GM19240 (cell line): ENCODE measurements at regions not wholly inside any gene's neighbourhood (a gene's known extent, or its start where the extent isn't known, plus 50 kb on each side); places are given as distances from the start of the nearest gene placed in this dataset.
"Not testable (repeated sequence)": the region's sequence is repeated elsewhere in the genome, so short reads cannot be mapped to it uniquely, and the experiment has no call there.

Experiments
- DNase-seq: peaks from one replicate; pipeline ENCODE4 v3.0.0; 2011; ENCODE audit warnings: low spot score; ENCODE audit not compliant: insufficient read length

DNA sequence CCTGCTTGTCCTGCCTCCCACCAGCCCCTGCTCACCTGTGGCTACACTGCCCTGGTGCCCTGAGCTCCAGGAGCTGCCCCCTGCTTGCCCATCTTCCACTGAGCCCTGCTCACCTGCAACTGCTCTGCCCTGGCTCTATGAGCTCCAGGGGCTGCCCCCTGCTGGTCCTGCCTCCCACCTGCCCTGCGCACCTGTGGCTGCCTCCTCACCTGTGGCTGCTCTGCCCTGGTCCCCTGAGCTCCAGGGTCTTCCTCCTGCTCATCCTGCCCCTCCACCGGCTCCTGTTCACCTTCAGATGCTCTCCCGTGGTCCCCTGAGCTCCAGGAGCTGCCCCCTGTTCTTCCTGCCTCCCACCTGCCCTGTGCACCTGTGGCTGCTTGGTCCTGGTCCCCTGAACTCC lies 247.6 kb downstream of the TMEM121 start:
- DNase-seq: no peak

GRCh38 chr14:105774585-105775348 lies 248.4 kb downstream of the TMEM121 start:
- not testable (repeated sequence) for DNase-seq

- not testable (repeated sequence) for DNase-seq
Observed at GRCh38 chr14:105775349-105775923, 249.1 kb downstream of the TMEM121 start.

- DNase-seq: not testable (repeated sequence)
Observed at GRCh38 chr14:105776112-105776511, 249.7 kb downstream of the TMEM121 start.

DNA sequence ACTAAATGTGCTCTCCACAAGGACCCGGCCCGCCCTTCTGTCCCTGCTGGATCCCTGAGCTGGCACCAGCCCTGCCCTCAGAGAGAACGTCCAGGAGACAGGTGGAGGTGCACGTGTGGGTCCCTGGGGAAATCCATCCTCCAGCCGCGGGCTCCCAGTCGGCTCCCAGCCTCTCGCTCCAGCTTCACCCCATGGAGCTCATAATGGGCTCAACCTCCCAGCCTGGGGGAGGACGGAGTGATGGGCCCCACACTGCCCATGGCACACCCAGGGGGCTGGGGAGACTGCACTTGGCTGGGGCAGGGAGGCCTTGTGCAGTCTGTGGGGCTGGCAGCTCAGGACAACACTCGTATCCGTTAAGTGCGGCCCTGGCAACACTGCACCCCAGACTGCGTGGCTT lies 250.5 kb downstream of the TMEM121 start:
- no peak for DNase-seq

- DNase-seq: no peak
Observed at GRCh38 chr14:105783707-105784106, 257.3 kb downstream of the TMEM121 start.

DNA sequence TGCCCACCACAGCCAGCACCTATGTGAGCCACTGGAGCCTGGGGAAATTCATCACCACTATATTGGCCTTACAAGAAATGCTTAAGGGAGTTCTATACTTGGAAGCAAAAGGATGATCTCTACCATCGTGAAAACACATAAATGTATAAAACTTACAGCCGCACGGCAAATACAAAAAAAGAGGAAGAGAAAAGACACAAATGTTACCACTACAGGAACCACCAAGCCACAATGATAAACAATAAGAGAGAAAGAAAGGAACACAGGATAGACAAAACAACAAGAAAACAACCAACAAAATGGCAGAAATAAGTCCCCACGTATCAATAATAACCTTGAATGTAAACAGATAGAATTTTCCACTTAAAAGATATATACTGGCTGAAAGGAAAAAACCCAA lies 267.5 kb downstream of the TMEM121 start:
- no peak for DNase-seq

GRCh38 chr14:105797546-105797945 lies 271.2 kb downstream of the TMEM121 start:
- DNase-seq: no peak

- DNase-seq: no peak
Observed at GRCh38 chr14:105805701-105806100, 279.3 kb downstream of the TMEM121 start.

DNA sequence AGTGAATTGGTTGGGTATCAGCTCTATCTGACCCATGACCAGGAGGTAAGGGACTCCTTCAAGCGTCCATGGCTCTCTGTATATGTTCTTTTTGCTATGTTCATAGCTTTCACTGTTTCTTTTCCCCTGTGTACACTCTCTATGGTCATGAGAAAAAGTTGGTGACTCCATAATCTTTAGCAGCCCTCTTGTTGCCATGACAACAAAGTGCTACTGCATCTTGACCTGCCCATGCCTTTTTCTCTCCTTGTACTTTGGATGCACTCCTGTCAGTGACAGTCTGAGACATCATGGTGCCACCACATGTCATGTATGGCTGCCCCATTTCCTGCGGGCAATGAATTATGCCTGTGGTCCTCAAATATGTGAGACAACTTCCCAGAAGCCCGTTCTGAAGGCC lies 280.2 kb downstream of the TMEM121 start:
- no peak for DNase-seq

GRCh38 chr14:105817971-105818711 lies 291.8 kb downstream of the TMEM121 start:
- no peak for DNase-seq

DNA sequence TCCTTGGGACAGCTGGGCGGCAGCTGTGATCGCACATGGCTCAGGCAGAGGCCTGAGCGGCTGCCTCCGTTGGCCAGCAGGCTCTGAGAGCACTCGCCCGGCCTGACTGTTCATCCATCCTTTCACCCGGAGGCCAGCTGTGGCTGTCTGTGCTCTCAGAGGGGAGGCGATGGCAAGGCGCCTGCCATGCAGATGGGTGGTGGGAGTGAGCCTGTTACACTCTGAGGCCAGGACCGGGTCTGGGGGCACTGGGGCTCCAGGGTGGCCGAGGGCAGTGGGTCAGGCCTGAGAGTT lies 292.3 kb downstream of the TMEM121 start:
- no peak for DNase-seq

DNA sequence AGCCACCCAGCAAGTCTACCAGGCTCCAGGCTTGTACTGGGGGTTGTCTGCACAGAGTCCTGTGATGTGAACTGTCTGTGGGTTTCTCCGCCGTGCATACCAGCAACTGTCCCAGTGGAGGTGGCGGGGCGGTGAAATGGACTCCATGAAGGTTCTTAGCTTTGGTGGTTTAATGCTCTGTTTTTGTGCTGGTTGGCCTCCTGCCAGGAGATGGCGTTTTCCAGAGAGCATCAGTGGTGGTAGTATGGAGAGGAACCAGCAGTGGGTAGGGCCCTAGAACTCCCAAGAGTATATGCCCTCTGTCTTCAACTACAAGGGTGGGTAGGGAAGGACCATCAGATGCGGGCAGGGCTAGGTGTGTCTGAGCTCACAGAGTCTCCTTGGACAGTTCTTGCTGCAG lies 303.8 kb downstream of the TMEM121 start:
- no peak for DNase-seq

DNA sequence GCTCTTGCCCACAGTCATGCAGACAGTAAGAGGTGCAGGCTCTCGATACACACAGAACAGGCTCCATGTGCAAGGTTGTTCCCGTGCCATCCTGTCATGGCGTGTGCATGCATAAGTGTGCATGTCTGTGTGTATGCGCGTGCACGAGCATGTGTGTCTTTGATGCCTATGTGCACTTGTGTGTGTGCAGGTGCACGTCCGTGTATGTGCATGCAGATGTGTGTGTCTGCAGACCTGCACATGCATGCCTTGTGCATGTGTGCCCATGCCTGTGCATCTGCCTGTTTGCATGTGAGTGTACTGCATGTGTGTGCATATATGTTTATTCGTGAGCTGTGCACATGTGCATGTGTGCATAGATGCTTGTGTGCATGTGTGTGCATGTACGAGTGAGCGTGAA lies 309.8 kb downstream of the TMEM121 start:
- DNase-seq: no peak

- no peak for DNase-seq
Observed at GRCh38 chr14:105836730-105837129, 310.3 kb downstream of the TMEM121 start.

- DNase-seq: no peak
Observed at GRCh38 chr14:105837349-105838063, 311.1 kb downstream of the TMEM121 start.

- DNase-seq: no peak
Observed at GRCh38 chr14:105838107-105838506, 311.7 kb downstream of the TMEM121 start.

DNA sequence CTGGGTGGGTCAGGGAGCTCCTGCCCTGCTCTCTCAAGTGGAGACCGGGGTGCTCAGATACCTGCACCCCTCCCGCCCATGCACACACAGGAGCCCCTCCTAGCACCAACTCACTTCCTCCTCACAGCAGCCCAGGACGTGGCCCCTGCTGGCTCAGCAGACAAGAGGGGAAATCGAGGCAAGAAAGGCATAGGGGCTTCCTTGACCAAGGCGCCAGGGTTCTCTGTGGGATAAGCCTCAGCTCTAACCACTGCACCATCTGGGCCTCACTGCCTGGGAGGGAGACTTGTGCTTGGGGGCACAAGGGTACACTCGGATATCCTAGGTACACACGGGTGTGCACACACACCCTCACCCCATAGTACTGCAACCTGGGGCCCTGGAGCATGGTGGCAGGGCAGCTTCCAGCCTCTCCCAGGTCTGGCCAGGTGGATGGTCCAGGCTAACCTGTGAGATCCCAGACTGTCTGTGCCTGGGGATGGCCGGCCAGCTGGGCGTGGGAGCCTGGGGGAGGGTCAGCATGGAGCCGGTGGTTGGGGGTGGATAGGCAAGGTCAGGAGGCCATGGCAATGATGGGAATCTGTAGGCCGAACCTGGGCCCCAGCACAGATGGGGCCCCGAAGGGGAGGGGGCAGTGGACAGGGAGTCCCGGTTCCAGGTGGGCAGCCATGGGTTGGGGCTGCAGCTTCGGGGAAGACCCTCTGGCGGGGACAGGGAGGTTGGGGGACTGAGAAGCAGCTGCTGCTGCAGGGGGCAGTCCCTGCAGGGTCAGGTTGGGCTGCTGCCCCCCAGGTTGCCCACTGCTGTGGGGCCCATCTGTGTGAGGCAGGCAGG lies 312.4 kb downstream of the TMEM121 start:
- no peak for DNase-seq

GRCh38 chr14:105839425-105840265 lies 313.3 kb downstream of the TMEM121 start:
- DNase-seq: no peak
